Ovary (tissue), 3 donors: ENCODE measurements at regions not wholly inside any gene's neighbourhood (a gene's known extent, or its start where the extent isn't known, plus 50 kb on each side); places are given as distances from the start of the nearest gene placed in this dataset.

ENCODE experiments used
- CTCF ChIP-seq, 3 donors: fragments of 450-650 bp in 2 of 3; fragments of 200-600 bp in 1 of 3; IDR thresholded peaks; one replicate each; pipeline versions ENCODE4 v1.5.1 to v1.8.0; 2016 to 2022; ENCODE audit warnings: antibody characterized with exemption in 3 of 3, mild to moderate bottlenecking in 1 of 3
- EP300 ChIP-seq: sonication (generic); formaldehyde crosslinking; IDR thresholded peaks from one replicate; pipeline ENCODE4 v1.6.1; 2017; ENCODE audit warnings: antibody characterized with exemption
- donor health status: DM: no; HTN: no; CAD: no.

- TF ChIP-seq CTCF (IDR thresholded peaks at IDR 0.05), result no peak
- no peak for TF ChIP-seq EP300
These were observed 299.9 kb upstream of the PITRM1 start for GRCh38 chr10:3472287-3473051.
